Neural progenitor cell (in vitro differentiated cells): ENCODE measurements at regions not wholly inside any gene's neighbourhood (a gene's known extent, or its start where the extent isn't known, plus 50 kb on each side); places are given as distances from the start of the nearest gene placed in this dataset.

ENCODE experiments used
- DNase-seq: peaks from one replicate; pipeline ENCODE4 v3.0.0-alpha.2; 2016; ENCODE audit warnings: low spot score
- H2AFZ ChIP-seq: fragments of 200-600 bp; sonication (generic); replicated peaks from 2 replicates; pipeline ENCODE4 v1.6.1; 2016; ENCODE audit warnings: antibody characterized with exemption
- H3F3A ChIP-seq: fragments of 200-600 bp; sonication (generic); 2 replicates; pipeline ENCODE4 v1.6.1; 2016; ENCODE audit warnings: antibody characterized with exemption, low read depth
- H3K27ac ChIP-seq: fragments of 200-600 bp; sonication (generic); 2 replicates; pipeline ENCODE4 v1.5.1; 2016; ENCODE audit warnings: mild to moderate bottlenecking
- H3K27me3 ChIP-seq: fragments of 200-600 bp; sonication (generic); 2 replicates; pipeline ENCODE4 v1.6.1; 2016; ENCODE audit warnings: mild to moderate bottlenecking, moderate library complexity
- H3K36me3 ChIP-seq: fragments of 200-600 bp; sonication (generic); 2 replicates; pipeline ENCODE4 v1.5.1; 2016
- H3K4me1 ChIP-seq: fragments of 200-600 bp; sonication (generic); 2 replicates; pipeline ENCODE4 v1.6.1; 2016; ENCODE audit warnings: mixed run types
- H3K4me2 ChIP-seq: fragments of 200-600 bp; sonication (generic); 2 replicates; pipeline ENCODE4 v1.6.1; 2016
- H3K4me3 ChIP-seq: fragments of 200-600 bp; sonication (generic); 2 replicates; pipeline ENCODE4 v1.5.1; 2016
- H3K79me2 ChIP-seq: fragments of 200-600 bp; sonication (generic); 2 replicates; pipeline ENCODE4 v1.6.1; 2016; ENCODE audit warnings: low read depth
- H3K9ac ChIP-seq: fragments of 200-600 bp; sonication (generic); 2 replicates; pipeline ENCODE4 v1.6.1; 2016
- H3K9me3 ChIP-seq: fragments of 200-600 bp; sonication (generic); 2 replicates; pipeline ENCODE4 v1.5.1; 2016; ENCODE audit warnings: low read depth
- H4K20me1 ChIP-seq: fragments of 200-600 bp; sonication (generic); 2 replicates; pipeline ENCODE4 v1.6.1; 2016; ENCODE audit warnings: low read depth
- H3K27ac Mint-ChIP-seq: 3 replicates; pipeline ENCODE4 v1.8.0; 2021; ENCODE audit warnings: mixed read lengths
- H3K27me3 Mint-ChIP-seq: 2 replicates; pipeline ENCODE4 v1.8.0; 2022; ENCODE audit warnings: low read depth, mild to moderate bottlenecking, inconsistent platforms, moderate library complexity, mixed read lengths; ENCODE audit not compliant: insufficient read depth
- H3K36me3 Mint-ChIP-seq: 3 replicates; pipeline ENCODE4 v1.8.0; 2021; ENCODE audit warnings: mixed read lengths
- H3K4me1 Mint-ChIP-seq: 3 replicates; pipeline ENCODE4 v1.8.0; 2021; ENCODE audit warnings: mixed read lengths
- H3K4me3 Mint-ChIP-seq: 3 replicates; pipeline ENCODE4 v1.8.0; 2021; ENCODE audit warnings: mild to moderate bottlenecking, moderate library complexity, mixed read lengths
- H3K9me3 Mint-ChIP-seq: 3 replicates; pipeline ENCODE4 v1.8.0; 2020; ENCODE audit warnings: mixed read lengths
- CTCF ChIP-seq: fragments of 200-600 bp; sonication (generic); IDR thresholded peaks from 2 replicates; pipeline ENCODE4 v1.5.1; 2017; ENCODE audit warnings: antibody characterized with exemption, mild to moderate bottlenecking
- EZH2 ChIP-seq: fragments of 200-600 bp; sonication (generic); IDR thresholded peaks from 2 replicates; pipeline ENCODE4 v1.6.1; 2017; ENCODE audit warnings: antibody characterized with exemption, mild to moderate bottlenecking, moderate library complexity
- EZH2phosphoT487 ChIP-seq: fragments of 200-600 bp; sonication (generic); IDR thresholded peaks from 2 replicates; pipeline ENCODE4 v1.6.1; 2017; ENCODE audit warnings: antibody characterized with exemption

GRCh38 chr4:135120195-135120594 lies 918.6 kb upstream of the PABPC4L start:
- H3K36me3 Mint-ChIP-seq = no peaks in the 10 kb centered on the region
- H3K27ac Mint-ChIP-seq = no peak overlapping the region
- Histone ChIP-seq H3K9me3 (no peaks in the 10 kb centered on the region), H3K4me1 (no peaks in the 10 kb centered on the region), H2AFZ (no peak overlapping the region), H3K79me2 (no peaks in the 10 kb centered on the region), H4K20me1 (no peaks in the 10 kb centered on the region), H3K4me2 (no peak overlapping the region), H3K27me3 (no peaks in the 10 kb centered on the region), H3K27ac (no peak overlapping the region), H3K4me3 (no peak overlapping the region), H3F3A (no peaks in the 10 kb centered on the region), H3K36me3 (no peaks in the 10 kb centered on the region), H3K9ac (no peak overlapping the region)
- H3K9me3 Mint-ChIP-seq = no peaks in the 10 kb centered on the region
- H3K4me1 Mint-ChIP-seq = no peaks in the 10 kb centered on the region
- no peak for DNase-seq
- no peak for TF ChIP-seq CTCF
- TF ChIP-seq EZH2 = no peak
- TF ChIP-seq EZH2phosphoT487 = no peak
- H3K4me3 Mint-ChIP-seq = no peak overlapping the region
- no peaks in the 10 kb centered on the region for H3K27me3 Mint-ChIP-seq

GRCh38 chr4:135114079-135114478 lies 912.5 kb upstream of the PABPC4L start:
- Histone ChIP-seq H3K36me3 (no peaks in the 10 kb centered on the region), H3K9ac (no peak overlapping the region), H2AFZ (no peak overlapping the region), H4K20me1 (no peaks in the 10 kb centered on the region), H3K4me1 (no peaks in the 10 kb centered on the region), H3K4me3 (no peak overlapping the region), H3K79me2 (no peaks in the 10 kb centered on the region), H3K27me3 (no peaks in the 10 kb centered on the region), H3K9me3 (no peaks in the 10 kb centered on the region), H3F3A (no peaks in the 10 kb centered on the region), H3K4me2 (no peak overlapping the region), H3K27ac (no peak overlapping the region)
- no peaks in the 10 kb centered on the region for H3K36me3 Mint-ChIP-seq
- no peaks in the 10 kb centered on the region for H3K4me1 Mint-ChIP-seq
- no peaks in the 10 kb centered on the region for H3K27me3 Mint-ChIP-seq
- TF ChIP-seq CTCF (no peak), EZH2 (no peak), EZH2phosphoT487 (no peak)
- DNase-seq = no peak
- peaks cover 6% of the 10 kb centered on the region for H3K9me3 Mint-ChIP-seq
- H3K27ac Mint-ChIP-seq = no peak overlapping the region
- H3K4me3 Mint-ChIP-seq = no peak overlapping the region

GRCh38 chr4:135098061-135098460 lies 896.5 kb upstream of the PABPC4L start:
- Histone ChIP-seq H3F3A (no peaks in the 10 kb centered on the region), H3K79me2 (no peaks in the 10 kb centered on the region), H3K9me3 (no peaks in the 10 kb centered on the region), H3K27me3 (no peaks in the 10 kb centered on the region), H3K4me1 (no peaks in the 10 kb centered on the region), H3K4me3 (no peak overlapping the region), H2AFZ (no peak overlapping the region), H3K36me3 (no peaks in the 10 kb centered on the region), H4K20me1 (no peaks in the 10 kb centered on the region), H3K9ac (no peak overlapping the region), H3K27ac (no peak overlapping the region), H3K4me2 (no peak overlapping the region)
- H3K4me1 Mint-ChIP-seq = peaks cover 4% of the 10 kb centered on the region
- no peak overlapping the region for H3K27ac Mint-ChIP-seq
- no peak overlapping the region for H3K4me3 Mint-ChIP-seq
- H3K36me3 Mint-ChIP-seq = no peaks in the 10 kb centered on the region
- no peaks in the 10 kb centered on the region for H3K27me3 Mint-ChIP-seq
- TF ChIP-seq EZH2phosphoT487 (no peak), EZH2 (no peak), CTCF (no peak)
- H3K9me3 Mint-ChIP-seq = no peaks in the 10 kb centered on the region
- no peak for DNase-seq

GRCh38 chr4:135073389-135073788 lies 871.8 kb upstream of the PABPC4L start:
- Histone ChIP-seq H3K27me3 (no peaks in the 10 kb centered on the region), H3K79me2 (no peaks in the 10 kb centered on the region), H3K4me2 (no peak overlapping the region), H3F3A (no peaks in the 10 kb centered on the region), H3K36me3 (no peaks in the 10 kb centered on the region), H3K4me3 (no peak overlapping the region), H3K9ac (no peak overlapping the region), H3K27ac (no peak overlapping the region), H3K4me1 (no peaks in the 10 kb centered on the region), H4K20me1 (no peaks in the 10 kb centered on the region), H2AFZ (no peak overlapping the region), H3K9me3 (no peaks in the 10 kb centered on the region)
- Mint-ChIP-seq H3K27ac (no peak overlapping the region), H3K4me3 (no peak overlapping the region), H3K36me3 (peaks cover 1% of the 10 kb centered on the region), H3K9me3 (peaks cover 20% of the 10 kb centered on the region), H3K27me3 (peaks cover 3% of the 10 kb centered on the region), H3K4me1 (peaks cover 4% of the 10 kb centered on the region)
- TF ChIP-seq EZH2 (no peak), EZH2phosphoT487 (no peak), CTCF (no peak)
- no peak for DNase-seq
